NCI-H748 treated with DMSO at 0.1 percent for 48 hours (cell line): ENCODE measurements at regions not wholly inside any gene's neighbourhood (a gene's known extent, or its start where the extent isn't known, plus 50 kb on each side); places are given as distances from the start of the nearest gene placed in this dataset.
"Not testable (repeated sequence)": the region's sequence is repeated elsewhere in the genome, so short reads cannot be mapped to it uniquely, and the experiment has no call there.

Source experiments
- DNase-seq: peaks from one replicate; lab custom pipeline; 2025; lab: John Stamatoyannopoulos, UW

- DNase-seq, result no peak
These were observed 352.5 kb downstream of the NPIPA8 start for GRCh38 chr16:17983847-17984639.

- no peak for DNase-seq
These were observed 353.4 kb downstream of the NPIPA8 start for GRCh38 chr16:17983114-17983513.

GRCh38 chr16:17977260-17977659, 359.3 kb downstream of the NPIPA8 start:
- no peak for DNase-seq

- DNase-seq, result no peak
These were observed 364.0 kb downstream of the NPIPA8 start for GRCh38 chr16:17972460-17972943.

- DNase-seq, result no peak
These were observed 365.7 kb downstream of the NPIPA8 start for GRCh38 chr16:17970816-17971331.

GRCh38 chr16:17970157-17970765, 366.3 kb downstream of the NPIPA8 start:
- no peak for DNase-seq

GRCh38 chr16:17965133-17965900, 371.2 kb downstream of the NPIPA8 start:
- DNase-seq, result no peak

- no peak for DNase-seq
These were observed 372.3 kb downstream of the NPIPA8 start for GRCh38 chr16:17964196-17964595.

- no peak for DNase-seq
These were observed 373.2 kb downstream of the NPIPA8 start for GRCh38 chr16:17963185-17963836.

GRCh38 chr16:17962726-17963125, 373.8 kb downstream of the NPIPA8 start:
- no peak for DNase-seq

GRCh38 chr16:17961822-17962221, 374.7 kb downstream of the NPIPA8 start:
- DNase-seq, result not testable (repeated sequence)

- no peak for DNase-seq
These were observed 385.2 kb downstream of the NPIPA8 start for GRCh38 chr16:17951378-17951777.

- DNase-seq, result no peak
These were observed 386.6 kb downstream of the NPIPA8 start for GRCh38 chr16:17949982-17950250.

- DNase-seq, result no peak
These were observed 387.2 kb downstream of the NPIPA8 start for GRCh38 chr16:17949141-17949981.

- no peak for DNase-seq
These were observed 388.9 kb downstream of the NPIPA8 start for GRCh38 chr16:17947637-17948036.

- no peak for DNase-seq
These were observed 389.4 kb downstream of the NPIPA8 start for GRCh38 chr16:17947165-17947564.

GRCh38 chr16:17945080-17945601, 391.4 kb downstream of the NPIPA8 start:
- DNase-seq, result no peak

- DNase-seq, result no peak
These were observed 392.2 kb downstream of the NPIPA8 start for GRCh38 chr16:17944345-17944744.

GRCh38 chr16:17942067-17942466, 394.5 kb downstream of the NPIPA8 start:
- no peak for DNase-seq

GRCh38 chr16:17940584-17941364, 395.8 kb downstream of the NPIPA8 start:
- no peak for DNase-seq
